ENCODE measurements at regions not wholly inside any gene's neighbourhood (a gene's known extent, or its start where the extent isn't known, plus 50 kb on each side); places are given as distances from the start of the nearest gene placed in this dataset.

DNA sequence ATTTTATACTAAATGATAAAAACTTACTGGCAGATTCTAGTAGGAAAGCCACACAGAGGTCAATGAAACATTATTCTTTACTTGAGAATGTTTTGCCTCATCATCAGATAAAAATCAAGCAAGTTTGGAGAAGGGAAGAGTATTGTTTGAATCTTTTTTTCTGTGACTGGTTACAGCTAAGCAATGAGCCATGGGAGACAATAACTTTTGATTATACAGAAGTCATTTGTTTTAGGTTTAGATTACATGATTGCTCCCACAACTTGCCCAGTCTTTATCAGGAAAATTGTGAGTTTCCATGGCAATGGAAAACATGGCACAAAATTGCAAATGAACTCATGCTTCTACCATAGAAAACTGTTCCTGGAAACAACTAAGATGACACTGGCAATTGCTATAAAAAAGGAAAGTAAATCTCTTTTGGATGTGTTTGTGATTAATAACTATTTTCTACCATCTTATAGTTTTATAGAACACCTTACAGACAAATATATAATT lies 476.8 kb downstream of the MBD2 start:
- TF ChIP-seq CTCF (conservative IDR thresholded peaks at IDR 0.05 in 1 of 2, IDR thresholded peaks at IDR 0.05 in 1 of 2; ENCODE audit: low read depth in 1 of 2, low read length in 2 of 2) = no peak
- TF ChIP-seq EZH2 (IDR thresholded peaks at IDR 0.05; ENCODE audit: low read length, missing control alignments) = no peak

Data from fibroblast of lung (primary cell).